ENCODE measurements at regions not wholly inside any gene's neighbourhood (a gene's known extent, or its start where the extent isn't known, plus 50 kb on each side); places are given as distances from the start of the nearest gene placed in this dataset.

DNA sequence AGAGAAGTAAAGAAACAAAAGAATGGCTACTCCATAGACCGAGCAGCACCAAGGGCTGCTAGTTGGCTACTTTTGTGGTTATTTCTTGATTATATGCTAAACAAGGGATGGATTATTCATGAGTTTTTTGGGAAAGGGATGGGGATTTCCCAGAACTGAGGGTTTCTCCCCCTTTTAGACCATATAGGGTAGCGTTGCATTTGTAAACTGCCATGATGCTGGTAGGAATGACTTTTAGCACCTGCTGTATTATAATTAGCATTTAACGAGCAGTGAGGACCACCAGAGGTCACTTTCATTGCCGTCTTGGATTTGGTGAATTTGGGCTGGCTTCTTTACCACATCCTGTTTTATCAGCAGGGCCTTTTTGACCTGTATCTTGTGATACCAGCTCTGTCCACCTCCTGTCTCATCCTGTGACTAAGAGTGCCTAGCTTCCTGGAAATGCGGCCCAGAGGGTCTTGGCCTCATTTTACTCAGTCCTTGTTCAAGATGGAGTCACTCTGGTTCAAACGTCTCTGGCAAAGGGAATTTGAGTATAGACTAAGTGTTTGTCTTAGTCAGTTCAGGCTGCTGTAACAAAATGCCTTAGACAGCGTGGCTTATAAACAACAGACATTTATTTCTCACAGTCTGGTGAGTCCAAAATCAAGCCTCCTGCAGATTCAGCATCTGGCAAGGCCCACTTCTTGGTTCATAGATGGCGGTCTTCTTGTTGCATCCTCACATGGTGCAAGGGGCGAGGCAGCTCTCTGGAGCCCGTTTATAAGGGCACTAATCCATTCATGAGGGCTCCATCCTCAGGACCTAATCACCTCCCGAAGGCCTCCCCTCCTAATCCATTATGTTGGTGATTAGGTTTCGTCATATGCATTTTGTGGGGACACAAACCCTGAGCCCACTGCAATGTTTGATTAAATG, 348.3 kb upstream of the SFSWAP start (continued):
- TF ChIP-seq, protein P1, sequence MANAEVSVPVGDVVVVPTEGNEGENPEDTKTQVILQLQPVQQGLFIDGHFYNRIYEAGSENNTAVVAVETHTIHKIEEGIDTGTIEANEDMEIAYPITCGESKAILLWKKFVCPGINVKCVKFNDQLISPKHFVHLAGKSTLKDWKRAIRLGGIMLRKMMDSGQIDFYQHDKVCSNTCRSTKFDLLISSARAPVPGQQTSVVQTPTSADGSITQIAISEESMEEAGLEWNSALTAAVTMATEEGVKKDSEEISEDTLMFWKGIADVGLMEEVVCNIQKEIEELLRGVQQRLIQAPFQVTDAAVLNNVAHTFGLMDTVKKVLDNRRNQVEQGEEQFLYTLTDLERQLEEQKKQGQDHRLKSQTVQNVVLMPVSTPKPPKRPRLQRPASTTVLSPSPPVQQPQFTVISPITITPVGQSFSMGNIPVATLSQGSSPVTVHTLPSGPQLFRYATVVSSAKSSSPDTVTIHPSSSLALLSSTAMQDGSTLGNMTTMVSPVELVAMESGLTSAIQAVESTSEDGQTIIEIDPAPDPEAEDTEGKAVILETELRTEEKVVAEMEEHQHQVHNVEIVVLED (CRISPR knock-in tag; IDR thresholded peaks at IDR 0.05): peak; percentile 90
- TF ChIP-seq, protein P2, sequence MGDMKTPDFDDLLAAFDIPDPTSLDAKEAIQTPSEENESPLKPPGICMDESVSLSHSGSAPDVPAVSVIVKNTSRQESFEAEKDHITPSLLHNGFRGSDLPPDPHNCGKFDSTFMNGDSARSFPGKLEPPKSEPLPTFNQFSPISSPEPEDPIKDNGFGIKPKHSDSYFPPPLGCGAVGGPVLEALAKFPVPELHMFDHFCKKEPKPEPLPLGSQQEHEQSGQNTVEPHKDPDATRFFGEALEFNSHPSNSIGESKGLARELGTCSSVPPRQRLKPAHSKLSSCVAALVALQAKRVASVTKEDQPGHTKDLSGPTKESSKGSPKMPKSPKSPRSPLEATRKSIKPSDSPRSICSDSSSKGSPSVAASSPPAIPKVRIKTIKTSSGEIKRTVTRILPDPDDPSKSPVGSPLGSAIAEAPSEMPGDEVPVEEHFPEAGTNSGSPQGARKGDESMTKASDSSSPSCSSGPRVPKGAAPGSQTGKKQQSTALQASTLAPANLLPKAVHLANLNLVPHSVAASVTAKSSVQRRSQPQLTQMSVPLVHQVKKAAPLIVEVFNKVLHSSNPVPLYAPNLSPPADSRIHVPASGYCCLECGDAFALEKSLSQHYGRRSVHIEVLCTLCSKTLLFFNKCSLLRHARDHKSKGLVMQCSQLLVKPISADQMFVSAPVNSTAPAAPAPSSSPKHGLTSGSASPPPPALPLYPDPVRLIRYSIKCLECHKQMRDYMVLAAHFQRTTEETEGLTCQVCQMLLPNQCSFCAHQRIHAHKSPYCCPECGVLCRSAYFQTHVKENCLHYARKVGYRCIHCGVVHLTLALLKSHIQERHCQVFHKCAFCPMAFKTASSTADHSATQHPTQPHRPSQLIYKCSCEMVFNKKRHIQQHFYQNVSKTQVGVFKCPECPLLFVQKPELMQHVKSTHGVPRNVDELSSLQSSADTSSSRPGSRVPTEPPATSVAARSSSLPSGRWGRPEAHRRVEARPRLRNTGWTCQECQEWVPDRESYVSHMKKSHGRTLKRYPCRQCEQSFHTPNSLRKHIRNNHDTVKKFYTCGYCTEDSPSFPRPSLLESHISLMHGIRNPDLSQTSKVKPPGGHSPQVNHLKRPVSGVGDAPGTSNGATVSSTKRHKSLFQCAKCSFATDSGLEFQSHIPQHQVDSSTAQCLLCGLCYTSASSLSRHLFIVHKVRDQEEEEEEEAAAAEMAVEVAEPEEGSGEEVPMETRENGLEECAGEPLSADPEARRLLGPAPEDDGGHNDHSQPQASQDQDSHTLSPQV (IDR thresholded peaks at IDR 0.05): peak; percentile 100
- TF ChIP-seq POLR2B (IDR thresholded peaks at IDR 0.05; ENCODE audit: low read depth, partially characterized antibody) (no peak), ZNF280B (CRISPR knock-in tag; IDR thresholded peaks at IDR 0.05) (peak; percentile 93; the same call in 1 of the 2 replicates), EP300 (IDR thresholded peaks at IDR 0.05; ENCODE audit: low read length) (peak; percentile 69), ZNF239 (CRISPR knock-in tag; IDR thresholded peaks at IDR 0.05) (peak; percentile 97), THRB (CRISPR knock-in tag; conservative IDR thresholded peaks at IDR 0.05) (peak; percentile 99), ZBTB7A (IDR thresholded peaks at IDR 0.05; ENCODE audit: borderline replicate concordance, control insufficient read depth, low read depth, low read length) (0 out of 2 replicates have a peak, but pooled peaks have one; percentile 43), DMBX1 (CRISPR knock-in tag; IDR thresholded peaks at IDR 0.05; ENCODE audit: borderline replicate concordance) (peak; percentile 100), SLC30A9 (CRISPR knock-in tag; IDR thresholded peaks at IDR 0.05) (peak; percentile 87), NCOR1 (IDR thresholded peaks at IDR 0.05) (no peak), ARID1B (IDR thresholded peaks at IDR 0.05) (peak; percentile 76), CBX8 (IDR thresholded peaks at IDR 0.05; ENCODE audit: borderline replicate concordance, extremely low read depth, low read depth, low read length, poor library complexity, severe bottlenecking) (no peak), ZNF347 (CRISPR knock-in tag; IDR thresholded peaks at IDR 0.05; ENCODE audit: low read depth) (peak; percentile 98), CBFA2T3 (IDR thresholded peaks at IDR 0.05) (peak; percentile 45; the same call in 1 of the 2 replicates), ZNF764 (CRISPR knock-in tag; IDR thresholded peaks at IDR 0.05; ENCODE audit: low read depth) (peak; percentile 84)
- TF ChIP-seq, protein P3, sequence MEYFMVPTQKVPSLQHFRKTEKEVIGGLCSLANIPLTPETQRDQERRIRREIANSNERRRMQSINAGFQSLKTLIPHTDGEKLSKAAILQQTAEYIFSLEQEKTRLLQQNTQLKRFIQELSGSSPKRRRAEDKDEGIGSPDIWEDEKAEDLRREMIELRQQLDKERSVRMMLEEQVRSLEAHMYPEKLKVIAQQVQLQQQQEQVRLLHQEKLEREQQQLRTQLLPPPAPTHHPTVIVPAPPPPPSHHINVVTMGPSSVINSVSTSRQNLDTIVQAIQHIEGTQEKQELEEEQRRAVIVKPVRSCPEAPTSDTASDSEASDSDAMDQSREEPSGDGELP (CRISPR knock-in tag; IDR thresholded peaks at IDR 0.05; ENCODE audit: borderline replicate concordance): no peak
